ENCODE measurements at regions not wholly inside any gene's neighbourhood (a gene's known extent, or its start where the extent isn't known, plus 50 kb on each side); places are given as distances from the start of the nearest gene placed in this dataset.

GRCh38 chr16:82287937-82288336 lies 117.9 kb upstream of the MPHOSPH6 start (continued):
- no peak for TF ChIP-seq SIX5 (IDR thresholded peaks at IDR 0.05; ENCODE audit: low read depth, low read length)

GRCh38 chr16:82282662-82283061 lies 112.6 kb upstream of the MPHOSPH6 start:
- Histone ChIP-seq H2BK15ac (ENCODE audit: low read length) (no peak overlapping the region), H3K9ac (replicated peaks in 1 of 4; ENCODE audit: extremely low read depth in 1 of 4, low read depth in 3 of 4, low read length in 3 of 4) (no peak overlapping the region), H3K27me3 (replicated peaks in 1 of 4; ENCODE audit: control insufficient read depth in 3 of 4, extremely low read depth in 1 of 4, insufficient read depth in 3 of 4, low read length in 3 of 4) (no peaks in the 10 kb centered on the region), H3K4me2 (ENCODE audit: insufficient read depth in 1 of 2, low read depth in 2 of 2, low read length in 2 of 2) (no peak overlapping the region), H3K23ac (ENCODE audit: insufficient read length) (no peak overlapping the region), H3K4me1 (replicated peaks in 1 of 4; ENCODE audit: control insufficient read depth in 3 of 4, insufficient read depth in 4 of 4, low read length in 3 of 4) (no peaks in the 10 kb centered on the region), H3K4me3 (ENCODE audit: extremely low read depth in 1 of 4, insufficient read depth in 2 of 4, low read depth in 3 of 4, low read length in 4 of 4) (no peak overlapping the region), H2BK20ac (ENCODE audit: low read length) (no peak overlapping the region), H4K91ac (replicated peaks; ENCODE audit: insufficient read length, low read length) (no peak overlapping the region), H4K5ac (ENCODE audit: insufficient read length, low read depth, low read length) (no peak overlapping the region), H2BK12ac (ENCODE audit: low read depth, low read length) (no peak overlapping the region), H3K9me3 (ENCODE audit: insufficient read depth in 2 of 2, low read depth in 1 of 2, low read length in 1 of 2) (peaks cover 0 to 5% of the 10 kb centered on the region in 2 experiments; a peak in 1 of 4 replicates), H4K8ac (ENCODE audit: extremely low read depth, insufficient read depth, low read length) (no peak overlapping the region), H3K23me2 (ENCODE audit: low read depth, low read length) (peaks cover 3% of the 10 kb centered on the region; the same call in 1 of the 2 replicates), H3K4ac (replicated peaks; ENCODE audit: insufficient read length, low read depth, low read length) (no peak overlapping the region), H3K79me1 (ENCODE audit: low read depth, low read length) (no peaks in the 10 kb centered on the region), H3K56ac (replicated peaks; ENCODE audit: insufficient read length, low read depth, low read length) (no peak overlapping the region), H3K27ac (ENCODE audit: low read depth, low read length) (no peak overlapping the region), H3K14ac (ENCODE audit: insufficient read length) (no peak overlapping the region), H2AFZ (ENCODE audit: low read length) (no peak overlapping the region), H3K18ac (ENCODE audit: extremely low read depth, low read length) (no peak overlapping the region), H3K36me3 (ENCODE audit: control insufficient read depth in 2 of 4, insufficient read depth in 4 of 4, low read length in 3 of 4) (no peaks in the 10 kb centered on the region), H3K79me2 (ENCODE audit: control insufficient read depth in 1 of 2, insufficient read depth in 2 of 2, low read length in 2 of 2) (no peaks in the 10 kb centered on the region), H4K20me1 (replicated peaks in 1 of 2; ENCODE audit: control insufficient read depth in 1 of 2, insufficient read depth in 2 of 2, low read length in 2 of 2) (no peaks in the 10 kb centered on the region), H2BK120ac (replicated peaks; ENCODE audit: low read depth, low read length) (no peak overlapping the region), H2BK5ac (ENCODE audit: low read depth, low read length) (no peak overlapping the region), H2AK5ac (ENCODE audit: low read depth, low read length) (no peak overlapping the region)
- TF ChIP-seq RFX5 (IDR thresholded peaks at IDR 0.05; ENCODE audit: borderline replicate concordance, low read depth, low read length) (no peak), YY1 (IDR thresholded peaks at IDR 0.05; ENCODE audit: low read depth, low read length) (no peak), ASH2L (IDR thresholded peaks at IDR 0.05; ENCODE audit: low read length) (no peak), TAF1 (IDR thresholded peaks at IDR 0.05; ENCODE audit: low read depth, low read length) (no peak), BACH1 (IDR thresholded peaks at IDR 0.05; ENCODE audit: low read length) (no peak)
- ChIA-PET CTCF (ENCODE audit: partially characterized antibody) (interaction anchor here (0.7 to 1.1 kb wide), 3 partner anchors 9 to 19 kb away, joined by 3 to 8 read pairs (median 3); no protein-coding TSS in a partner anchor), POLR2A (ENCODE audit: partially characterized antibody) (no interaction called here)
- DNase-seq (ENCODE audit: low read depth in 1 of 2, low spot score in 2 of 2) (no peak), FAIRE-seq (no peak)

Data from H1 (cell line).